Neuronal stem cell (in vitro differentiated cells): ENCODE measurements at regions not wholly inside any gene's neighbourhood (a gene's known extent, or its start where the extent isn't known, plus 50 kb on each side); places are given as distances from the start of the nearest gene placed in this dataset.

ENCODE experiments used
- DNase-seq: peaks from one replicate; pipeline ENCODE4 v3.0.0-alpha.2; 2013; ENCODE audit warnings: low spot score
- H2AFZ ChIP-seq: one replicate; pipeline ENCODE4 v1.6.1; 2013; ENCODE audit warnings: mild to moderate bottlenecking, low read length, inconsistent platforms
- H2AK5ac ChIP-seq: 2 replicates; pipeline ENCODE4 v1.6.1; 2013; ENCODE audit warnings: low read depth, mild to moderate bottlenecking, inconsistent platforms, low read length, moderate library complexity, mixed read lengths
- H2BK120ac ChIP-seq: 2 replicates; pipeline ENCODE4 v1.6.1; 2013; ENCODE audit warnings: low read depth, mild to moderate bottlenecking, inconsistent platforms, low read length, moderate library complexity, mixed read lengths
- H2BK12ac ChIP-seq: one replicate; pipeline ENCODE4 v1.6.1; 2013; ENCODE audit warnings: low read length, inconsistent platforms
- H2BK15ac ChIP-seq: 2 replicates; pipeline ENCODE4 v1.6.1; 2013; ENCODE audit warnings: mild to moderate bottlenecking, low read length, inconsistent platforms, mixed read lengths
- H2BK5ac ChIP-seq: one replicate; pipeline ENCODE4 v1.6.1; 2013; ENCODE audit warnings: inconsistent platforms, mild to moderate bottlenecking, low read length, moderate library complexity
- H3K14ac ChIP-seq: one replicate; pipeline ENCODE4 v1.6.1; 2013; ENCODE audit warnings: low read length, inconsistent platforms
- H3K18ac ChIP-seq: 2 replicates; pipeline ENCODE4 v1.6.1; 2013; ENCODE audit warnings: low read length, inconsistent platforms
- H3K23ac ChIP-seq: 2 replicates; pipeline ENCODE4 v1.6.1; 2013; ENCODE audit warnings: low read depth, mild to moderate bottlenecking, mixed read lengths, low read length, inconsistent platforms; ENCODE audit not compliant: poor library complexity
- H3K27ac ChIP-seq: replicated peaks from 3 replicates; pipeline ENCODE4 v1.5.1; 2013; ENCODE audit warnings: low read length, inconsistent platforms
- H3K27me3 ChIP-seq, 3 experiments: 2 replicates each; pipeline ENCODE4 v1.6.1; 2013; ENCODE audit warnings: low read length in 3 of 3, mild to moderate bottlenecking in 2 of 3, inconsistent platforms in 1 of 3, low read depth in 1 of 3, mixed read lengths in 1 of 3, moderate library complexity in 1 of 3; ENCODE audit not compliant: control insufficient read depth in 3 of 3, insufficient read depth in 3 of 3
- H3K36me3 ChIP-seq, 2 donors: replicated peaks in 1 of 2; 2 replicates each; pipeline ENCODE4 v1.6.1; 2013; ENCODE audit warnings: low read length in 2 of 2; ENCODE audit not compliant: control insufficient read depth in 2 of 2, insufficient read depth in 2 of 2
- H3K4ac ChIP-seq: 2 replicates; pipeline ENCODE4 v1.6.1; 2013; ENCODE audit warnings: inconsistent platforms, mild to moderate bottlenecking, low read length, moderate library complexity
- H3K4me1 ChIP-seq, 2 donors: 1 replicate in 1 of 2; 2 replicates in 1 of 2; pipeline ENCODE4 v1.6.1; 2013; ENCODE audit warnings: low read length in 2 of 2, low read depth in 1 of 2; ENCODE audit not compliant: control insufficient read depth in 2 of 2, insufficient read depth in 1 of 2
- H3K4me2 ChIP-seq: one replicate; pipeline ENCODE4 v1.6.1; 2013; ENCODE audit warnings: mild to moderate bottlenecking, low read length, inconsistent platforms; ENCODE audit not compliant: insufficient read depth, poor library complexity, severe bottlenecking
- H3K4me3 ChIP-seq, 2 donors: 2 replicates each; pipeline ENCODE4 v1.5.1; 2013; ENCODE audit warnings: low read length in 2 of 2, mild to moderate bottlenecking in 2 of 2, inconsistent platforms in 1 of 2, moderate library complexity in 1 of 2
- H3K79me1 ChIP-seq: one replicate; pipeline ENCODE4 v1.6.1; 2013; ENCODE audit warnings: low read depth, mild to moderate bottlenecking, inconsistent platforms, low read length, moderate library complexity
- H3K9ac ChIP-seq: one replicate; pipeline ENCODE4 v1.6.1; 2013; ENCODE audit warnings: mild to moderate bottlenecking, low read depth, low read length, inconsistent platforms; ENCODE audit not compliant: poor library complexity
- H3K9me3 ChIP-seq, 2 donors: replicated peaks in 1 of 2; 2 replicates each; pipeline versions ENCODE3 to v1.6.1; 2013; ENCODE audit warnings: low read length in 2 of 2, mild to moderate bottlenecking in 2 of 2, inconsistent platforms in 1 of 2, low read depth in 1 of 2, mixed read lengths in 1 of 2, moderate library complexity in 1 of 2; ENCODE audit not compliant: control insufficient read depth in 2 of 2, insufficient read depth in 1 of 2
- H4K8ac ChIP-seq: one replicate; pipeline ENCODE4 v1.6.1; 2013; ENCODE audit warnings: low read depth, mild to moderate bottlenecking, inconsistent platforms, low read length, moderate library complexity
- H4K91ac ChIP-seq: one replicate; pipeline ENCODE4 v1.6.1; 2013; ENCODE audit warnings: low read length, low read depth, mild to moderate bottlenecking, inconsistent platforms; ENCODE audit not compliant: poor library complexity
- WGBS, 2 donors: extraction: QIAGEN DNeasy Blood & Tissue Kit; methylation state at CpG; one replicate each; pipeline ENCODE4 v1.1.7; 2013; ENCODE audit warnings: missing lambda C conversion rate in 2 of 2, mixed read lengths in 1 of 2; ENCODE audit not compliant: insufficient read length in 2 of 2, insufficient replicate concordance in 1 of 2; ENCODE audit errors: extremely low coverage in 2 of 2; 5-methylcytosine and 5-hydroxymethylcytosine counted together

- DNase-seq = no peak
Observed at GRCh38 chr2:234426616-234427015, 70.3 kb downstream of the ARL4C start.

DNA sequence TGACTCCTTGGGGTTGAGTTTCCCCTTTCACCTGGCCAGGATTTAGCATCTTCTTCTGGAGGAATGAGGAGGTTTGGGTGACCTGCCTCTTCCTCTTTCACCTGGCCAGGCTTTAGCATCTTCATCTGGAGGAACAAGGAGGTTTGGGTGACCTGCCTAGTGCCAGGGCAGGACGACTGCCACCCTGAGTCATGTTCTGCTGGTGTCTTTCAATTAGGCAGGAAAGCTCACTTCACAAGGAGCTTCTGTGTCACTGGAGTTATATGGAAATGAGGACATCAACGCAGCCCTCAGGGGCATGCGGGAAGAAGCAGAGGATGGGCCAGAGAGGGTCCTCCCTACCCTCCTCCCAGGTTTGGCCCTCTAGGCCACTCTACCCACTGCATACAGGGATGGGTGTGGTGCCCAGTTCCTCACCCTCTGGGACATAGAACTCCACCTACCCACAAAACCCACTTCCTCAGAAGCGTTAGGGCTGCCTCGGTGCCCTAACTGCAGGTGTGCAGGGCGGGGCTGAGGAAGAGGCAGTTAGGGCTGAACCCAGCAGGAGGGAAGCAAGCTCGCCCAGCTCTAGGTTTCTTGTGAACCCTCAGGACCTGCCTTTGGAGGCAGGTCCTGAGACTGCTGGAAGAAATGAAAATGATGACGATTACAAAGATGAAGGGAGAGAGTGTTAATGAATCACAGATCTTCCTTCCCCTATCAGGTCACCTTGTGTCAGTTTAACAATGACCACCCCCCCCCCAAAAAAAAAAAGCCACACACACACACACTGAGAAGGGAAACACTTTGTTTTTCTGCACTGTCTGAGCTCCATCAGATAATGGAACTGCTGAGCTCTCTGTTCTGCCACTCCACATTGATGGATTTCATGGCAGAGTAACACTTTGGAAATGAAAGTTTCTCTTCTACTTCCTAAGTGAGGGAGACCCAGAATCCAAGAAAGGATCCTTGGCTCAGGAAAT is 71.0 kb downstream of the ARL4C start:
- WGBS, 2 donors = no CpG with 5 or more reads among the region's 8 CpGs
- no peak overlapping the region for H4K8ac ChIP-seq

More at GRCh38 chr2:234426616-234427015, 70.3 kb downstream of the ARL4C start:
- Histone ChIP-seq H3K4me2 (no peak overlapping the region), H2BK120ac (peak overlapping the region; percentile 97), H2BK5ac (peak overlapping the region; percentile 40), H3K18ac (peak overlapping the region; percentile 76), H2BK12ac (peak overlapping the region; percentile 77), H3K79me1 (no peaks in the 10 kb centered on the region), H3K27me3 (no peaks in the 10 kb centered on the region), H4K8ac (no peak overlapping the region), H3K4ac (no peak overlapping the region), H3K9ac (no peak overlapping the region), H3K4me1 (peaks cover 2 to 18% of the 10 kb centered on the region in 2 donors), H4K91ac (peak overlapping the region; percentile 85), H2AK5ac (peak overlapping the region; percentile 91), H3K4me3 (no peak overlapping the region), H2BK15ac (peak overlapping the region; percentile 91), H3K23ac (no peak overlapping the region), H3K14ac (no peak overlapping the region), H2AFZ (no peak overlapping the region), H3K27ac (peak overlapping the region; percentile 91), H3K36me3 (no peaks in the 10 kb centered on the region), H3K9me3 (no peaks in the 10 kb centered on the region)
- WGBS, 2 donors = no CpG with 5 or more reads among the region's 4 CpGs

DNA sequence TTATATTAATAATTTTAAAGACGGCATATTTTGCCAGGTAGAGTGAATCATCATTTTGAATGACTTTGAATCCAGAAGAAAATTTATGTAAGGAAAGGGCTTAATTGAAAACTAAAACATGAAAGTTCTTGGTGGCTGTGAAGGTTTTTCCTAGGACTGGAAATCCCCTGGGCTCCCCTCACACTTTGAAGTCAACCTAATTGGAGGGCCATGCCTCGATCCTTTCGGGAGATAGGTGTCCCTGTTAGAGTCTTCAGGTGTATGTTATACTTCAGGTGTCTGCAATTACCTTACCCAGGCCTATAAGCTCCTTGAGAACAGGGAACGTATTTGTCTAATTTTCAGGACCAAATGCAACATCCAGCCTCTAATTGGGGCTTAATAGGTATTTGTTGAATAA is 73.0 kb downstream of the ARL4C start:
- H3K4me3 ChIP-seq = no peak overlapping the region
- H3K27me3 ChIP-seq = no peaks in the 10 kb centered on the region
- no peak overlapping the region for H3K9ac ChIP-seq
- no peak overlapping the region for H3K23ac ChIP-seq
- H2BK5ac ChIP-seq = no peak overlapping the region
- no peak overlapping the region for H2BK15ac ChIP-seq
- H3K79me1 ChIP-seq = no peaks in the 10 kb centered on the region
- no peak overlapping the region for H4K8ac ChIP-seq
- H2AK5ac ChIP-seq = no peak overlapping the region
- no peak overlapping the region for H3K14ac ChIP-seq
- no peak overlapping the region for H2BK12ac ChIP-seq
- H3K18ac ChIP-seq = no peak overlapping the region
- H4K91ac ChIP-seq = no peak overlapping the region
- no peak overlapping the region for H2BK120ac ChIP-seq
- no peak overlapping the region for H2AFZ ChIP-seq
- DNase-seq = no peak
- no CpG with 5 or more reads among the region's 4 CpGs for WGBS, 2 donors
- no peaks in the 10 kb centered on the region for H3K36me3 ChIP-seq
- peaks cover 2 to 18% of the 10 kb centered on the region in 2 donors for H3K4me1 ChIP-seq
- H3K4me2 ChIP-seq = no peak overlapping the region
- no peak overlapping the region for H3K27ac ChIP-seq
- no peaks in the 10 kb centered on the region for H3K9me3 ChIP-seq
- no peak overlapping the region for H3K4ac ChIP-seq

More for the DNA sequence above, 71.0 kb downstream of the ARL4C start:
- Histone ChIP-seq H2AFZ (no peak overlapping the region), H4K91ac (peak overlapping the region; percentile 45), H2BK12ac (peak overlapping the region; percentile 96), H3K23ac (no peak overlapping the region), H3K4me2 (no peak overlapping the region), H3K79me1 (no peaks in the 10 kb centered on the region), H3K4me1 (peaks cover 2 to 18% of the 10 kb centered on the region in 2 donors), H3K4ac (no peak overlapping the region), H2BK15ac (peak overlapping the region; percentile 86), H3K36me3 (no peaks in the 10 kb centered on the region), H3K18ac (peak overlapping the region; percentile 78), H2BK120ac (peak overlapping the region; percentile 69), H3K9ac (peak overlapping the region; percentile 9), H3K27me3 (no peaks in the 10 kb centered on the region), H3K9me3 (no peaks in the 10 kb centered on the region), H2BK5ac (peak overlapping the region; percentile 76), H3K27ac (no peak overlapping the region), H2AK5ac (peak overlapping the region; percentile 91), H3K4me3 (no peak overlapping the region), H3K14ac (no peak overlapping the region)
- DNase-seq = no peak

- Histone ChIP-seq H3K4me1 (peaks cover 2 to 14% of the 10 kb centered on the region in 2 donors), H4K8ac (no peak overlapping the region), H4K91ac (no peak overlapping the region), H2BK12ac (no peak overlapping the region), H3K27me3 (no peaks in the 10 kb centered on the region), H3K27ac (no peak overlapping the region), H3K4me3 (no peak overlapping the region), H3K9ac (no peak overlapping the region), H2BK5ac (no peak overlapping the region), H2AFZ (no peak overlapping the region), H3K36me3 (no peaks in the 10 kb centered on the region), H3K23ac (no peak overlapping the region), H3K79me1 (no peaks in the 10 kb centered on the region), H3K4me2 (no peak overlapping the region), H2AK5ac (no peak overlapping the region), H3K9me3 (no peaks in the 10 kb centered on the region), H2BK15ac (no peak overlapping the region), H3K4ac (no peak overlapping the region), H2BK120ac (no peak overlapping the region), H3K14ac (no peak overlapping the region), H3K18ac (no peak overlapping the region)
- no CpG with 5 or more reads among the region's 8 CpGs for WGBS, 2 donors
- no peak for DNase-seq
Observed at GRCh38 chr2:234422981-234423431, 73.9 kb downstream of the ARL4C start.
